HepG2 (cell line): ENCODE measurements at regions not wholly inside any gene's neighbourhood (a gene's known extent, or its start where the extent isn't known, plus 50 kb on each side); places are given as distances from the start of the nearest gene placed in this dataset.

Experiments
- ATAC-seq: fragments of 200-7000 bp; cut with Tn5 transposase; 3 replicates; pipeline ENCODE4 v1.9.1; 2020; ENCODE audit warnings: mild to moderate bottlenecking, moderate library complexity
- BruUV-seq: library from RNA; stranded (reverse); fragments of 400-500 nt; replicated peaks from 2 replicates; lab custom pipeline; 2021; lab: Mats Ljungman, UMichigan
- CTCF ChIA-PET: fragments of 300-600 bp; formaldehyde crosslinking; extraction: SDS; loops from one replicate; lab custom pipeline; 2021; ENCODE audit warnings: low total read pairs, inconsistent platforms, low intra/inter-chr PET ratio; lab: Yijun Ruan, JAX
- POLR2A ChIA-PET: fragments of 350-600 bp; sonication (Branson Sonifier 250); formaldehyde crosslinking; loops from one replicate; lab custom pipeline; 2020; ENCODE audit warnings: antibody characterized with exemption, inconsistent platforms; lab: Yijun Ruan, JAX
- DNase-seq: peaks from one replicate; pipeline ENCODE4 v3.0.0-alpha.2; 2015; ENCODE audit warnings: low spot score
- FAIRE-seq: peaks from 3 replicates; lab custom pipeline; 2011; peaks lifted over from hg19 to GRCh38; lab: Jason Lieb, UNC
- H2AFZ ChIP-seq: one replicate; pipeline ENCODE4 v1.6.1; 2011; ENCODE audit warnings: low read length, inconsistent platforms
- H3K27ac ChIP-seq: fragments of 300-600 bp; 3 replicates; pipeline ENCODE4 v1.8.0; 2011; ENCODE audit warnings: mixed run types, mild to moderate bottlenecking, mixed read lengths, low read length, inconsistent platforms; ENCODE audit not compliant: insufficient read depth; ENCODE audit errors: extremely low read length
- H3K27me3 ChIP-seq, 2 experiments: fragments of 200-600 bp in 1 of 2; 2 replicates in 1 of 2; 3 replicates in 1 of 2; pipeline versions ENCODE4 v1.6.0 to v1.8.0; 2011; ENCODE audit warnings: low read length in 2 of 2, mild to moderate bottlenecking in 2 of 2, moderate library complexity in 2 of 2, inconsistent platforms in 1 of 2; ENCODE audit not compliant: insufficient read depth in 2 of 2, control insufficient read depth in 1 of 2
- H3K36me3 ChIP-seq, 2 experiments: fragments of 200-600 bp in 1 of 2; replicated peaks in 1 of 2; 2 replicates in 1 of 2; 3 replicates in 1 of 2; pipeline versions ENCODE4 v1.5.1 to v1.8.0; 2011; ENCODE audit warnings: low read length in 2 of 2, inconsistent platforms in 1 of 2; ENCODE audit not compliant: insufficient read depth in 2 of 2, control insufficient read depth in 1 of 2
- H3K4me1 ChIP-seq: 2 replicates; pipeline ENCODE4 v1.5.1; 2012; ENCODE audit warnings: low read length, inconsistent platforms; ENCODE audit not compliant: insufficient read depth
- H3K4me2 ChIP-seq: 2 replicates; pipeline ENCODE4 v1.6.0; 2011; ENCODE audit warnings: low read depth, low read length, inconsistent platforms
- H3K4me3 ChIP-seq, 3 experiments: fragments of 200-600 bp in 1 of 3; sonication (generic), shearing (Covaris generic) in 1 of 3; replicated peaks in 1 of 3; 2 replicates each; pipeline ENCODE4 v1.5.1; 2011 to 2016; ENCODE audit warnings: low read length in 3 of 3, inconsistent platforms in 2 of 3, low read depth in 2 of 3, mild to moderate bottlenecking in 2 of 3, control low read depth in 1 of 3, mixed read lengths in 1 of 3; ENCODE audit not compliant: insufficient read depth in 1 of 3
- H3K79me2 ChIP-seq: one replicate; pipeline ENCODE4 v1.6.1; 2011; ENCODE audit warnings: low read length, inconsistent platforms; ENCODE audit not compliant: insufficient read depth
- H3K9ac ChIP-seq: 2 replicates; pipeline ENCODE4 v1.6.0; 2011; ENCODE audit warnings: mild to moderate bottlenecking, low read depth, low read length, inconsistent platforms; ENCODE audit not compliant: insufficient read depth
- H3K9me3 ChIP-seq: 2 replicates; pipeline ENCODE4 v1.5.1; 2012; ENCODE audit warnings: mild to moderate bottlenecking, low read length
- H4K20me1 ChIP-seq: 2 replicates; pipeline ENCODE4 v1.6.0; 2011; ENCODE audit warnings: inconsistent platforms, mild to moderate bottlenecking, low read length, moderate library complexity; ENCODE audit not compliant: insufficient read depth
- ATF7 ChIP-seq, 2 experiments: fragments of 450-650 bp in 1 of 2; sonication (generic) in 1 of 2; formaldehyde crosslinking in 1 of 2; IDR thresholded peaks; 2 replicates each; pipeline versions ENCODE4 v1.4.0 to v1.6.1; 2016 to 2020; ENCODE audit warnings: antibody characterized with exemption in 1 of 2, mild to moderate bottlenecking in 1 of 2, missing genetic modification reagents in 1 of 2
- CHD4 ChIP-seq: fragments of 200-600 bp; sonication (generic); IDR thresholded peaks from 2 replicates; pipeline ENCODE4 v1.7.0; 2017; ENCODE audit warnings: mild to moderate bottlenecking, low read length, borderline replicate concordance
- FOXA1 ChIP-seq, 2 experiments: fragments of 450-650 bp in 1 of 2; sonication (generic) in 1 of 2; formaldehyde crosslinking in 1 of 2; IDR thresholded peaks; 2 replicates each; pipeline versions ENCODE4 v1.4.0 to v1.6.1; 2016 to 2020; ENCODE audit warnings: missing genetic modification reagents in 1 of 2
- HMG20A ChIP-seq: IDR thresholded peaks from 2 replicates; pipeline ENCODE4 v1.6.1; 2016; ENCODE audit warnings: borderline replicate concordance
- HNRNPK ChIP-seq: fragments of 200-400 bp; formaldehyde crosslinking; IDR thresholded peaks from 2 replicates; pipeline ENCODE4 v1.6.1; 2018; ENCODE audit warnings: low read length, low read depth, moderate library complexity, mild to moderate bottlenecking; ENCODE audit not compliant: poor library complexity, severe bottlenecking
- ISL2 ChIP-seq: sonication (generic); formaldehyde crosslinking; IDR thresholded peaks from 2 replicates; pipeline ENCODE4 v1.5.0; 2020; ENCODE audit warnings: missing genetic modification reagents
- TAF1 ChIP-seq: sonication (generic); formaldehyde crosslinking; IDR thresholded peaks from 2 replicates; pipeline ENCODE4 v1.4.0; 2020; ENCODE audit warnings: missing genetic modification reagents
- TBL1XR1 ChIP-seq: fragments of 150-350 bp; IDR thresholded peaks from 2 replicates; pipeline ENCODE4 v1.6.1; 2014; ENCODE audit warnings: borderline replicate concordance, low read length; ENCODE audit not compliant: partially characterized antibody
- YEATS4 ChIP-seq: sonication (generic); formaldehyde crosslinking; IDR thresholded peaks from 2 replicates; pipeline ENCODE4 v1.4.0; 2020; ENCODE audit warnings: missing genetic modification reagents, borderline replicate concordance
- ZFAT ChIP-seq: sonication (generic); formaldehyde crosslinking; conservative IDR thresholded peaks from 2 replicates; pipeline ENCODE4 v1.8.1; 2023; ENCODE audit warnings: missing genetic modification reagents, inconsistent platforms
- ZNF101 ChIP-seq: sonication (generic); formaldehyde crosslinking; IDR thresholded peaks from 2 replicates; pipeline ENCODE4 v1.4.0; 2020; ENCODE audit warnings: mild to moderate bottlenecking, low read depth, missing genetic modification reagents, borderline replicate concordance
- ZNF234 ChIP-seq: sonication (generic); formaldehyde crosslinking; conservative IDR thresholded peaks from 2 replicates; pipeline ENCODE4 v1.5.1; 2020; ENCODE audit warnings: mild to moderate bottlenecking, missing genetic modification reagents
- ZNF605 ChIP-seq: sonication (generic); formaldehyde crosslinking; IDR thresholded peaks from 2 replicates; pipeline ENCODE4 v1.8.0; 2022; ENCODE audit warnings: mild to moderate bottlenecking, missing genetic modification reagents
- ZNF614 ChIP-seq: IDR thresholded peaks from 2 replicates; pipeline ENCODE4 v1.6.1; 2018; ENCODE audit warnings: missing biosample characterization, missing genetic modification reagents, inconsistent platforms, borderline replicate concordance
- ZNF792 ChIP-seq: IDR thresholded peaks from 2 replicates; pipeline ENCODE4 v1.6.1; 2016
- WGBS: methylation state at CpG from one replicate; pipeline ENCODE4 v1.1.6; 2017; ENCODE audit warnings: low lambda C conversion rate; 5-methylcytosine and 5-hydroxymethylcytosine counted together
- in situ Hi-C: cut with HindIII; loops from 2 replicates; pipeline ENCODE4 v1.10.0; 2017; ENCODE audit warnings: low pct_unique_long_range_greater_than_20kb; ENCODE audit not compliant: extremely low pct_ligation_motif_present
- intact Hi-C: fragments of 100-400 bp; cut with micrococcal nuclease; formaldehyde crosslinking; loops from one replicate; pipeline ENCODE4 v1.10.0; 2022; ENCODE audit not compliant: unreplicated experiment
- TF ChIP-seq, protein P1 (sequence below): sonication (generic); formaldehyde crosslinking; IDR thresholded peaks from 2 replicates; pipeline ENCODE4 v1.4.0; 2020; ENCODE audit warnings: missing genetic modification reagents
- TF ChIP-seq, protein P2 (sequence below): sonication (generic); formaldehyde crosslinking; IDR thresholded peaks from 2 replicates; pipeline ENCODE4 v1.5.0; 2020; ENCODE audit warnings: missing genetic modification reagents, mild to moderate bottlenecking, borderline replicate concordance
- TF ChIP-seq, protein P3 (sequence below): sonication (generic); formaldehyde crosslinking; IDR thresholded peaks from 2 replicates; pipeline ENCODE4 v1.4.0; 2020; ENCODE audit warnings: mild to moderate bottlenecking, missing genetic modification reagents

DNA sequence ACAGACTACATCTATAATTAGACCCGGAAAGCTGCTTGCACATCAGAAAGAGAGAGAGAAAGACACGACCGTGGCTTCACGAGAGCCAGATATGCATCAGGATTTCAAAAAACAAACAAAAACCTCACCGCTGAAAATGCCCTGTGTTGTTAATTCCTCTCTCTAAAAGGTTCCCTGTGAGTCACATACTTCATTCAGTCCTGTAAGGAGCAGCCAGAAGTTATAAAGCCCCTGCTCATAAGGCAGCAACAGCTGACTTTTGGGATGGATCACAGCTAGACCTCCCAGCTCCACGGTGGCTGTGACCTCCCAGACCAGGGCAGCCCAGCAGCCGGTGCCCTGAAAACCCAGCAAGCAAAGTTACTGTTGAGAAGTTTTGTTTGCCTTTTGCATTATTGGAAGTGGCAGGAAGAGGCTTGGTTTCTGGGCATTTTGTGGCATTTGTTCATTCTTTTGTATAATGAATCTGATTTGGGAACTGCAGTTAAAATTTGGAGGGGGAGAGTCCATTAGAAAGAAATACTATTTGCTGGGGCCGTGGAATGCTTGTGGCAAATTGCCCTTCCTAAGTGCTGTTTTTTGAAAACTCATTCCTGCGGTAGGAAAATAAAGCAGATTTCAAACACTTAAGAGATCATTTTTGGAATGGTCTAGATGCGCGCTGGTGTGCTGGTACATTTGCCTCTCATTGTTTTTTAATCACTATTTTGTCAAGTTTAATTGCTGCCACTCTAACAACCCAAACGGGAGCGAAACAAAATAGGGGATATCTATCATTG, 520.4 kb downstream of the BCOR start:
- FAIRE-seq = no peak
- Histone ChIP-seq H4K20me1 (no peaks in the 10 kb centered on the region), H3K4me1 (no peaks in the 10 kb centered on the region), H3K4me3 (no peak overlapping the region), H3K27me3 (no peaks in the 10 kb centered on the region), H3K4me2 (no peak overlapping the region), H3K9me3 (no peaks in the 10 kb centered on the region), H3K36me3 (no peaks in the 10 kb centered on the region), H3K79me2 (no peaks in the 10 kb centered on the region), H2AFZ (no peak overlapping the region), H3K27ac (no peak overlapping the region), H3K9ac (no peak overlapping the region)
- CTCF ChIA-PET = no interaction called here
- WGBS = 41% methylated on average over 11 of the region's 13 CpGs
- no peak for DNase-seq
- no TSS peak for BruUV-seq
- in situ Hi-C loops = no loop called here
- intact Hi-C loops = no loop called here
- no peak for ATAC-seq
- no peak for TF ChIP-seq ZNF234 (CRISPR knock-in tag)
- no peak for TF ChIP-seq ZNF101 (CRISPR knock-in tag)
- TF ChIP-seq ZNF792 (CRISPR knock-in tag) = no peak
- no peak for TF ChIP-seq TBL1XR1
- TF ChIP-seq ATF7 (IDR thresholded peaks at IDR 0.05) = no peak
- no peak for TF ChIP-seq ATF7 (CRISPR knock-in tag; IDR thresholded peaks at IDR 0.05)
- no peak for TF ChIP-seq ISL2 (CRISPR knock-in tag)
- no peak for TF ChIP-seq HMG20A
- no peak for TF ChIP-seq HNRNPK
- TF ChIP-seq, protein P1, sequence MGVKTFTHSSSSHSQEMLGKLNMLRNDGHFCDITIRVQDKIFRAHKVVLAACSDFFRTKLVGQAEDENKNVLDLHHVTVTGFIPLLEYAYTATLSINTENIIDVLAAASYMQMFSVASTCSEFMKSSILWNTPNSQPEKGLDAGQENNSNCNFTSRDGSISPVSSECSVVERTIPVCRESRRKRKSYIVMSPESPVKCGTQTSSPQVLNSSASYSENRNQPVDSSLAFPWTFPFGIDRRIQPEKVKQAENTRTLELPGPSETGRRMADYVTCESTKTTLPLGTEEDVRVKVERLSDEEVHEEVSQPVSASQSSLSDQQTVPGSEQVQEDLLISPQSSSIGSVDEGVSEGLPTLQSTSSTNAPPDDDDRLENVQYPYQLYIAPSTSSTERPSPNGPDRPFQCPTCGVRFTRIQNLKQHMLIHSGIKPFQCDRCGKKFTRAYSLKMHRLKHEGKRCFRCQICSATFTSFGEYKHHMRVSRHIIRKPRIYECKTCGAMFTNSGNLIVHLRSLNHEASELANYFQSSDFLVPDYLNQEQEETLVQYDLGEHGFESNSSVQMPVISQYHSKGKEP (CRISPR knock-in tag) = no peak
- no peak for TF ChIP-seq CHD4
- TF ChIP-seq, protein P2, sequence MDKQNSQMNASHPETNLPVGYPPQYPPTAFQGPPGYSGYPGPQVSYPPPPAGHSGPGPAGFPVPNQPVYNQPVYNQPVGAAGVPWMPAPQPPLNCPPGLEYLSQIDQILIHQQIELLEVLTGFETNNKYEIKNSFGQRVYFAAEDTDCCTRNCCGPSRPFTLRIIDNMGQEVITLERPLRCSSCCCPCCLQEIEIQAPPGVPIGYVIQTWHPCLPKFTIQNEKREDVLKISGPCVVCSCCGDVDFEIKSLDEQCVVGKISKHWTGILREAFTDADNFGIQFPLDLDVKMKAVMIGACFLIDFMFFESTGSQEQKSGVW (CRISPR knock-in tag) = no peak
- TF ChIP-seq ZNF605 (CRISPR knock-in tag) = no peak
- TF ChIP-seq ZFAT (CRISPR knock-in tag) = no peak
- TF ChIP-seq TAF1 = no peak
- TF ChIP-seq, protein P3, sequence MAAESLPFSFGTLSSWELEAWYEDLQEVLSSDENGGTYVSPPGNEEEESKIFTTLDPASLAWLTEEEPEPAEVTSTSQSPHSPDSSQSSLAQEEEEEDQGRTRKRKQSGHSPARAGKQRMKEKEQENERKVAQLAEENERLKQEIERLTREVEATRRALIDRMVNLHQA (CRISPR knock-in tag) = no peak
- no peak for TF ChIP-seq YEATS4 (CRISPR knock-in tag)
- no peak for TF ChIP-seq FOXA1 (IDR thresholded peaks at IDR 0.05)
- no peak for TF ChIP-seq FOXA1 (CRISPR knock-in tag; IDR thresholded peaks at IDR 0.05)
- TF ChIP-seq ZNF614 = no peak
- POLR2A ChIA-PET = no interaction called here
